OCI-LY1 (cell line): ENCODE measurements at regions not wholly inside any gene's neighbourhood (a gene's known extent, or its start where the extent isn't known, plus 50 kb on each side); places are given as distances from the start of the nearest gene placed in this dataset.

Experiments
- H2AFZ ChIP-seq: fragments of 200-600 bp; sonication (generic), shearing (Covaris generic); 2 replicates; pipeline ENCODE4 v1.6.0; 2014; ENCODE audit warnings: antibody characterized with exemption, mild to moderate bottlenecking, low read length
- H3F3A ChIP-seq: fragments of 200-600 bp; sonication (generic), shearing (Covaris generic); 2 replicates; pipeline ENCODE4 v1.6.0; 2014; ENCODE audit warnings: mild to moderate bottlenecking, antibody characterized with exemption, low read length, moderate library complexity; ENCODE audit not compliant: insufficient read depth
- H3K27ac ChIP-seq: fragments of 200-600 bp; sonication (generic); 2 replicates; pipeline ENCODE4 v1.5.1; 2014; ENCODE audit warnings: low read length, mixed run types, mild to moderate bottlenecking, low read depth; ENCODE audit not compliant: poor library complexity, severe bottlenecking
- H3K27me3 ChIP-seq: fragments of 200-600 bp; sonication (generic); 2 replicates; pipeline ENCODE4 v1.6.0; 2014; ENCODE audit warnings: antibody characterized with exemption, mild to moderate bottlenecking, low read length, moderate library complexity; ENCODE audit not compliant: insufficient read depth
- H3K36me3 ChIP-seq: fragments of 200-600 bp; sonication (generic); 2 replicates; pipeline ENCODE4 v1.6.1; 2014; ENCODE audit warnings: mild to moderate bottlenecking, antibody characterized with exemption, low read length, moderate library complexity, mixed read lengths; ENCODE audit not compliant: insufficient read depth
- H3K4me1 ChIP-seq: fragments of 200-600 bp; sonication (generic); 2 replicates; pipeline ENCODE4 v1.5.1; 2014; ENCODE audit warnings: mild to moderate bottlenecking, low read length, moderate library complexity; ENCODE audit not compliant: insufficient read depth, severe bottlenecking
- H3K4me2 ChIP-seq: fragments of 200-600 bp; sonication (generic), shearing (Covaris generic); 2 replicates; pipeline ENCODE4 v1.6.1; 2014; ENCODE audit warnings: low read length
- H3K4me3 ChIP-seq: fragments of 200-600 bp; sonication (generic); 2 replicates; pipeline ENCODE4 v1.5.1; 2014; ENCODE audit warnings: low read length, low read depth, mild to moderate bottlenecking, mixed read lengths; ENCODE audit not compliant: poor library complexity, severe bottlenecking
- H3K79me2 ChIP-seq: fragments of 200-600 bp; shearing (Covaris generic); 2 replicates; pipeline ENCODE4 v1.6.1; 2016; ENCODE audit warnings: mixed run types, low read length, mixed read lengths; ENCODE audit not compliant: insufficient read depth
- H3K9ac ChIP-seq: fragments of 200-600 bp; sonication (generic), shearing (Covaris generic); 2 replicates; pipeline ENCODE4 v1.6.1; 2014; ENCODE audit warnings: mild to moderate bottlenecking, low read length, mixed read lengths
- H3K9me2 ChIP-seq: fragments of 200-600 bp; sonication (generic), shearing (Covaris generic); 2 replicates; pipeline ENCODE4 v1.6.1; 2014; ENCODE audit warnings: low read depth, mild to moderate bottlenecking, low read length, mixed read lengths
- H3K9me3 ChIP-seq: fragments of 200-600 bp; shearing (Covaris generic); 2 replicates; pipeline ENCODE4 v1.6.1; 2014; ENCODE audit warnings: low read length, mixed read lengths
- H4K20me1 ChIP-seq: fragments of 200-600 bp; sonication (generic), shearing (Covaris generic); 2 replicates; pipeline ENCODE4 v1.6.0; 2016; ENCODE audit warnings: mild to moderate bottlenecking, low read length; ENCODE audit not compliant: insufficient read depth
- CTCF ChIP-seq: fragments of 200-600 bp; sonication (generic), shearing (Covaris generic); IDR thresholded peaks from 2 replicates; pipeline ENCODE4 v1.5.1; 2017; ENCODE audit warnings: mild to moderate bottlenecking, antibody characterized with exemption, low read length, moderate library complexity, mixed read lengths
- EZH2 ChIP-seq: fragments of 200-600 bp; sonication (generic), shearing (Covaris generic); IDR thresholded peaks from 2 replicates; pipeline ENCODE4 v1.8.0; 2017; ENCODE audit warnings: borderline replicate concordance, mixed run types, mild to moderate bottlenecking, antibody characterized with exemption, low read length, moderate library complexity, mixed read lengths

- Histone ChIP-seq H3K9me2 (no peaks in the 10 kb centered on the region), H3K36me3 (no peaks in the 10 kb centered on the region), H3K27ac (no peak overlapping the region), H3K9ac (no peak overlapping the region), H3K27me3 (no peaks in the 10 kb centered on the region), H3F3A (no peaks in the 10 kb centered on the region), H3K79me2 (no peaks in the 10 kb centered on the region), H3K4me3 (no peak overlapping the region), H3K4me2 (no peak overlapping the region), H2AFZ (no peak overlapping the region), H3K4me1 (no peaks in the 10 kb centered on the region), H4K20me1 (no peaks in the 10 kb centered on the region), H3K9me3 (no peaks in the 10 kb centered on the region)
- TF ChIP-seq CTCF = no peak
- TF ChIP-seq EZH2 = no peak
Observed at GRCh38 chr1:10906866-10907519, 105.5 kb upstream of the TARDBP start.

- no peaks in the 10 kb centered on the region for H3K79me2 ChIP-seq
- H3K27ac ChIP-seq = no peak overlapping the region
- no peak overlapping the region for H3K4me2 ChIP-seq
- H3K27me3 ChIP-seq = no peaks in the 10 kb centered on the region
- no peaks in the 10 kb centered on the region for H3K36me3 ChIP-seq
- H3K9ac ChIP-seq = no peak overlapping the region
- no peaks in the 10 kb centered on the region for H3F3A ChIP-seq
- H4K20me1 ChIP-seq = no peaks in the 10 kb centered on the region
- H2AFZ ChIP-seq = no peak overlapping the region
- H3K4me1 ChIP-seq = no peaks in the 10 kb centered on the region
- H3K9me2 ChIP-seq = no peaks in the 10 kb centered on the region
- no peak for TF ChIP-seq EZH2
- no peak overlapping the region for H3K4me3 ChIP-seq
- H3K9me3 ChIP-seq = no peaks in the 10 kb centered on the region
Observed at GRCh38 chr1:10908266-10908665, 104.2 kb upstream of the TARDBP start.

- no peaks in the 10 kb centered on the region for H3F3A ChIP-seq
- no peak overlapping the region for H2AFZ ChIP-seq
- no peak overlapping the region for H3K4me3 ChIP-seq
- H3K4me1 ChIP-seq = no peaks in the 10 kb centered on the region
- TF ChIP-seq CTCF (peak; percentile 83), EZH2 (no peak)
- no peaks in the 10 kb centered on the region for H3K9me3 ChIP-seq
- no peaks in the 10 kb centered on the region for H3K79me2 ChIP-seq
- H4K20me1 ChIP-seq = no peaks in the 10 kb centered on the region
- no peaks in the 10 kb centered on the region for H3K9me2 ChIP-seq
- H3K9ac ChIP-seq = no peak overlapping the region
- H3K4me2 ChIP-seq = no peak overlapping the region
- H3K27me3 ChIP-seq = no peaks in the 10 kb centered on the region
- no peaks in the 10 kb centered on the region for H3K36me3 ChIP-seq
- H3K27ac ChIP-seq = no peak overlapping the region
Observed at GRCh38 chr1:10909697-10910680, 102.5 kb upstream of the TARDBP start.
